Karpas-422 (cell line): ENCODE measurements at regions not wholly inside any gene's neighbourhood (a gene's known extent, or its start where the extent isn't known, plus 50 kb on each side); places are given as distances from the start of the nearest gene placed in this dataset.

Experiments
- DNase-seq: peaks from one replicate; pipeline ENCODE4 v3.0.0-alpha.2; 2015
- H2AFZ ChIP-seq: fragments of 200-600 bp; sonication (generic); 2 replicates; pipeline ENCODE4 v1.6.1; 2014; ENCODE audit warnings: antibody characterized with exemption, low read length, mixed read lengths
- H3K27ac ChIP-seq: fragments of 200-600 bp; sonication (generic); 2 replicates; pipeline ENCODE4 v1.5.1; 2014; ENCODE audit warnings: mild to moderate bottlenecking, low read length, moderate library complexity
- H3K27me3 ChIP-seq: fragments of 200-600 bp; sonication (generic); 2 replicates; pipeline ENCODE4 v1.6.1; 2014; ENCODE audit warnings: low read length, mixed read lengths
- H3K36me3 ChIP-seq: fragments of 200-600 bp; sonication (generic); 2 replicates; pipeline ENCODE4 v1.6.1; 2014; ENCODE audit warnings: low read length, mixed read lengths; ENCODE audit not compliant: insufficient read depth
- H3K4me1 ChIP-seq: fragments of 200-600 bp; sonication (generic); 2 replicates; pipeline ENCODE4 v1.6.1; 2014; ENCODE audit warnings: mild to moderate bottlenecking, low read length, mixed read lengths
- H3K4me2 ChIP-seq: fragments of 200-600 bp; sonication (generic); 2 replicates; pipeline ENCODE4 v1.6.1; 2014; ENCODE audit warnings: low read length, low read depth, mild to moderate bottlenecking; ENCODE audit not compliant: poor library complexity, severe bottlenecking
- H3K4me3 ChIP-seq: fragments of 200-600 bp; sonication (generic); 2 replicates; pipeline ENCODE4 v1.5.1; 2014; ENCODE audit warnings: mild to moderate bottlenecking, antibody characterized with exemption, low read length, mixed read lengths
- H3K79me2 ChIP-seq: fragments of 200-600 bp; sonication (generic); 2 replicates; pipeline ENCODE4 v1.6.1; 2014; ENCODE audit warnings: mild to moderate bottlenecking, low read length, mixed read lengths
- H3K9ac ChIP-seq: fragments of 200-600 bp; sonication (generic); 2 replicates; pipeline ENCODE4 v1.6.0; 2014; ENCODE audit warnings: low read length
- H3K9me2 ChIP-seq: fragments of 200-600 bp; sonication (generic), shearing (Covaris generic); replicated peaks from 2 replicates; pipeline ENCODE4 v1.6.0; 2014; ENCODE audit warnings: mild to moderate bottlenecking, low read length, moderate library complexity; ENCODE audit not compliant: insufficient read depth
- H3K9me3 ChIP-seq: fragments of 300-700, 200-600 bp; sonication (generic); 2 replicates; pipeline ENCODE4 v1.6.1; 2014; ENCODE audit warnings: low read length, mixed read lengths
- H4K20me1 ChIP-seq: fragments of 200-600 bp; sonication (generic); 2 replicates; pipeline ENCODE4 v1.6.1; 2014; ENCODE audit warnings: mild to moderate bottlenecking, antibody characterized with exemption, low read length, low read depth; ENCODE audit not compliant: insufficient read depth

DNA sequence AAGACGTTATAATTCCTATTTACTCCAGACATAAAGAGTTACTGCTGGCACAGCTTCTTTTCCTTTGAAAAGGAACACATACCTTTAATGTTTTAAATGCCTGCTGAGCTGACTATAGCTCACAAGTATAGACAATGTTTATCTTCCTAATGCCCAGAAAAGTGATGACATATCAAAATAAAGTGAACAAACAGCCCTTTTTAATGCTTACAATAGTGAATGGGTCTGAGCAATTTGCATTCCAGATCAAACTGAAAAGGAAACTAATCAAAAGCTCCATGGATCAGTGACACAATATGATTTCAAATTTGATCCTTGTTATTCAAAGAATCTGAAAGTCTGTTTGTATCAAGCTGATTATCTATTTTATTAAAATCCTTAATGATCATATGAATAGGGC lies 233.6 kb upstream of the SEMA3E start:
- Histone ChIP-seq H3K9me2 (no peaks in the 10 kb centered on the region), H3K9me3 (peaks cover 25% of the 10 kb centered on the region), H3K27me3 (no peaks in the 10 kb centered on the region), H3K79me2 (no peaks in the 10 kb centered on the region), H3K4me1 (no peaks in the 10 kb centered on the region), H3K36me3 (no peaks in the 10 kb centered on the region), H2AFZ (no peak overlapping the region), H3K9ac (no peak overlapping the region), H3K4me2 (no peak overlapping the region), H3K27ac (no peak overlapping the region), H4K20me1 (no peaks in the 10 kb centered on the region), H3K4me3 (no peak overlapping the region)
- no peak for DNase-seq

DNA sequence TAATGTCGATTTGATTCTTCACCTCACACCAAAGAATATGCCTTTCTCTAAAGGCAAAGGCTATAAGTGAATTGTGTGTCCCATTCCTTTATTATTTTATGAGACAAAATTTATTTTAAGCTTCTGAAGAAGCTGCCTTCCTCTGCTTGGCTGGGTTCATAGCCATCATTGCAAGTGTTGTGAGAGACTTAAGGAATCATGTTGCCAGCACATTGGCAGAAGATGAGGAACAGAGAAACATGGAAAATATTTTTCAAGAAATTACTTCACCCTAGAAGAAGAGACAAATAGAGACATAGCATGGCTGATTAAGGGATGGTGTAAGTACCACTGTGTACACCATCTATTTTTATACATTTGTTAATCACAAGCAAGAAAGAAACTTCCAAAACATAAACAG lies 230.1 kb upstream of the SEMA3E start:
- no peak for DNase-seq
- no peak overlapping the region for H3K9ac ChIP-seq

DNA sequence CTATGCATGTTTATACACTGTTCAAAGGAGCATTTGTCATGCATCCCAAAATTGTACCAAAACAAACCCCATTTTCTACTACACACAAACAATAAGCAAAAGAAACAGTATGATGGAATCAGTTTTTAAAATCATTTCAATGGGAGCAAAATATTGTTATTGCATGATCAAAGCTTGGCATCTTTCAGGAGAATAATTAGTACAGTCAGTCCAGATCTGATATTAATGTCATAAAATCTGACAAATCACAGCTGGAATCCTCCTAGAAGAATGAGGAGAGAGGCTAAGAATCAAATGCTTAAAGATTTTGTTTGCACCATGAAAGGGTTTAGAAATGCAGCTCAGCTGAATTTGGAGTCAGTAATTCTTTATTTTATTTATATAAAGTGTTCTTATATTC lies 229.7 kb upstream of the SEMA3E start:
- H3K9me2 ChIP-seq: no peaks in the 10 kb centered on the region
- H3K9me3 ChIP-seq: peaks cover 36% of the 10 kb centered on the region
- no peaks in the 10 kb centered on the region for H3K79me2 ChIP-seq
- H3K4me1 ChIP-seq: no peaks in the 10 kb centered on the region
- no peak for DNase-seq
- H3K27me3 ChIP-seq: no peaks in the 10 kb centered on the region
- H3K4me2 ChIP-seq: no peak overlapping the region
- H2AFZ ChIP-seq: no peak overlapping the region
- H3K27ac ChIP-seq: no peak overlapping the region
- no peak overlapping the region for H3K4me3 ChIP-seq
- H4K20me1 ChIP-seq: no peaks in the 10 kb centered on the region
- H3K9ac ChIP-seq: no peak overlapping the region
- no peaks in the 10 kb centered on the region for H3K36me3 ChIP-seq

More for the DNA sequence above, 230.1 kb upstream of the SEMA3E start:
- Histone ChIP-seq H3K36me3 (no peaks in the 10 kb centered on the region), H4K20me1 (no peaks in the 10 kb centered on the region), H3K27me3 (no peaks in the 10 kb centered on the region), H3K79me2 (no peaks in the 10 kb centered on the region), H3K27ac (no peak overlapping the region), H3K4me3 (no peak overlapping the region), H2AFZ (no peak overlapping the region), H3K4me1 (no peaks in the 10 kb centered on the region), H3K4me2 (no peak overlapping the region), H3K9me3 (peaks cover 36% of the 10 kb centered on the region), H3K9me2 (no peaks in the 10 kb centered on the region)

DNA sequence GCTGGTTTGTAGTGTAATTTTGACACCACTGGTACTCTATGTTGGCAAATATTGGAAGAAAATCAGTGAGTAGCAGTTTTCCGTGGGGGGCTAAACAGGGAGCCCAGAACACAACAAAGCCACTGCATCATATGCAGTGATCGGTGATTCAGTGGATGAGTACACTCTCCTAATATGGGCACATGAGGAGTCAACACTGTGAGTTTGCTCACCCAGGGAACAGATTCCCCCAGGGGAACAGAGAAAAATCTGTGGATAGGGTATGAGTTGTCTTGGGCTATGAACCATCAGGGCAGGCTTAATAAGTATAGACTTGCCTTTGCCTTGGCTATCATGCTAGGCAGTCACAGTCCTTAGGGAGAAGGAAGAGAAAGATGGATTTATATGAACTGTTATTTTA lies 227.7 kb upstream of the SEMA3E start:
- Histone ChIP-seq H3K9me3 (peaks cover 28% of the 10 kb centered on the region), H3K4me2 (no peak overlapping the region), H2AFZ (no peak overlapping the region), H3K79me2 (no peaks in the 10 kb centered on the region), H3K4me1 (no peaks in the 10 kb centered on the region), H3K27ac (no peak overlapping the region), H3K9ac (no peak overlapping the region), H3K9me2 (no peaks in the 10 kb centered on the region), H4K20me1 (no peaks in the 10 kb centered on the region), H3K36me3 (no peaks in the 10 kb centered on the region), H3K27me3 (no peaks in the 10 kb centered on the region), H3K4me3 (no peak overlapping the region)
- DNase-seq: no peak

DNA sequence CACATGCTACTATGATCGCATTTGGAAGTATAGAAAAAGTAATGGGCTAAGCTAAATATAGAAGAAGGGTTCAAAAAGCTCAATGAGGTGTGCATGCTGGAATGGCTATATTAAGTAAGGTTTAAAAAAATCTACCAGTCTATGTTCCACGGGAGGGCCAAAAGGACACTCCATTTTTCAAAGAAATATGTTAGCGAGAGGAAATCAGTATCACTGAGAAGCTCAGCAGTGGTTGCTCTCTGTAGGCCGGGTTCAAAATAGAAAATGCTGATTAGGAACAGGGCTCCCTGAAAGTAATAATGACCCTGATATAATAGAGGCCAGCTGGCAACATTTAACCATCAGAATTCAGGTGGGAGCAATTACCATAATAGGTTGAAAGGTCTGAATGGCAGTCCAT lies 224.5 kb upstream of the SEMA3E start:
- Histone ChIP-seq H2AFZ (no peak overlapping the region), H3K36me3 (no peaks in the 10 kb centered on the region), H4K20me1 (no peaks in the 10 kb centered on the region), H3K9ac (no peak overlapping the region), H3K9me2 (no peaks in the 10 kb centered on the region), H3K4me2 (no peak overlapping the region), H3K79me2 (no peaks in the 10 kb centered on the region), H3K4me3 (no peak overlapping the region), H3K9me3 (peaks cover 22% of the 10 kb centered on the region), H3K4me1 (no peaks in the 10 kb centered on the region), H3K27me3 (no peaks in the 10 kb centered on the region), H3K27ac (no peak overlapping the region)
- DNase-seq: no peak

DNA sequence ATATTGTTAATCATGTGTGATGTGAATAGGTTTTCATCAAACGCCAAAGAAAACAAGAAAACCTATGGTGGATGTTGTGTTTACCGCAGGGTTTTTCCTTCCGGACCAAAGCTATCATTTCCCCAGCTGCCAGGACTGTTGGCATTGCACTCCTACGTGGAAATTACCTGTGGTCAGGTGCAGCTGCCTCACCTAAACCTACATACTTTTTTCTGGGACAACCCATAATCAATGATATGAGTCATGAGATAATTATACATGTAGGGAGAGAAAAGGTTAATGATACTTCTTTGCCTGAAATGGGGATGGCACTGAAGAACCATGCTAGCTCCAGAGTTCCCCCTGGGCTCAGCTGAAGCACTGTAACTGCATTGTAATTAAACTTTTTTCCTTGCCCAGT lies 223.6 kb upstream of the SEMA3E start:
- no peaks in the 10 kb centered on the region for H3K36me3 ChIP-seq
- no peak overlapping the region for H3K4me2 ChIP-seq
- H3K79me2 ChIP-seq: no peaks in the 10 kb centered on the region
- no peaks in the 10 kb centered on the region for H3K9me2 ChIP-seq
- H4K20me1 ChIP-seq: no peaks in the 10 kb centered on the region
- H3K4me3 ChIP-seq: no peak overlapping the region
- no peak overlapping the region for H2AFZ ChIP-seq
- no peak overlapping the region for H3K27ac ChIP-seq
- DNase-seq: no peak
- peaks cover 24% of the 10 kb centered on the region for H3K9me3 ChIP-seq
- H3K9ac ChIP-seq: no peak overlapping the region
- no peaks in the 10 kb centered on the region for H3K4me1 ChIP-seq
- no peaks in the 10 kb centered on the region for H3K27me3 ChIP-seq

DNA sequence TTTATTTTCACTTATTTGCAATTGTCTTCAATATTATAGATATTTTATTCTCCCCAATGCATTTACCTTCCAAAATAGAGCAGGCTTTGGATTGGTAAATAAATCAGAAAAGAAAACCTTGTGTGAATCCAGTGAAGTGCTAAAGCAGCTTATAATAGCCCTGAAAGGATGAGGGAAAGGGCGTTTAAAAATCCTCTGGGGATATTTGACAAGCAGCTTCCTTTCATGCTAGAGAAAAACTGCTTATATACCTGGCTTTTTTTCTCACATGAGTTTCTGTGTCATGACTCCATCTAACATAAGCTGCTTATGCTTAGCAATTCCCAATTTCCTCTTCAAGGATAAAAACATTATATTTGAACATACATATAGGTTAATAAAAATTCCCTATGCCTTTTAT lies 221.6 kb upstream of the SEMA3E start:
- Histone ChIP-seq H3K4me3 (no peak overlapping the region), H3K27ac (no peak overlapping the region), H3K9me2 (no peaks in the 10 kb centered on the region), H3K9ac (no peak overlapping the region), H4K20me1 (no peaks in the 10 kb centered on the region), H3K4me2 (no peak overlapping the region), H3K36me3 (no peaks in the 10 kb centered on the region), H3K9me3 (peaks cover 24% of the 10 kb centered on the region; the same call in 1 of the 2 replicates), H3K79me2 (no peaks in the 10 kb centered on the region), H3K4me1 (no peaks in the 10 kb centered on the region), H3K27me3 (no peaks in the 10 kb centered on the region), H2AFZ (no peak overlapping the region)
- no peak for DNase-seq

DNA sequence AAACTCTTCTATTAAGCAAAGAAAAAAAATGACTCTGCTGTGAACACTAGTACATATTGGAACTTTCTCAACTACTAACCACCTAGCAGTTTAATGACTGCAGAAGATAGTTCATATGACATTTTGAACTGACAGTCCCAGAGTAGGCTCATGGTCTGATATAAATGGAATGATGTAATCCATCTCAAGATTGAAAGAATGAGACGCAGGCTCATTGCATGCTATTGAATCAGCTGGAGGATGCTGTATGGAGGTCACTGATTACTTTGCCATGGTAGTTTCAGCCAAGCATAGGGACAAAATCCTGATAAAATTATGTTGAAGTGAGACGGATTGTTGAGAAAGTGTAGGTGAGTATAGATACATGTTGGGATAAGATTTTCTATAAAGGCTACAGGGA lies 217.6 kb upstream of the SEMA3E start:
- Histone ChIP-seq H3K9ac (no peak overlapping the region), H3K27ac (no peak overlapping the region), H3K9me3 (peaks cover 31% of the 10 kb centered on the region; the same call in 1 of the 2 replicates), H3K36me3 (no peaks in the 10 kb centered on the region), H2AFZ (no peak overlapping the region), H4K20me1 (no peaks in the 10 kb centered on the region), H3K79me2 (no peaks in the 10 kb centered on the region), H3K27me3 (no peaks in the 10 kb centered on the region), H3K4me2 (no peak overlapping the region), H3K4me3 (no peak overlapping the region), H3K4me1 (no peaks in the 10 kb centered on the region), H3K9me2 (no peaks in the 10 kb centered on the region)
- no peak for DNase-seq

DNA sequence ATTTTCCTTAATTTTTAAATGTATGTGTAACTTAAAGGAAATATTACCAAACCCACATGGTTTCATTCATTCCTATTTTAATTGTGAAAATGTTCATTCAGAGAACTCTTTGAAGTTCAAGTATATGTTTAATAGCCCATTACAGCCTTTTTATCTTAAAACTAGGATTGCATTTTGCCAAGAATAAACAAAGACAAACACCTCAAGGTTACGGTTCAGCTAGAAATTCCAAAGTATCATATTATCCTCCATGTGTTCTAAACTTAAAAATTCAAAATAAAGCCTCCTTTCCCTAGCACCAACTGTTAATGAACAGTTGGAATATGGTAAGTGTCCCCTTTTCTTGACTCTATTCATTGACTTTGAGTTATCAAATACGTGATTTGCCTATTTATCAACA lies 215.6 kb upstream of the SEMA3E start:
- H3K4me3 ChIP-seq: no peak overlapping the region
- no peaks in the 10 kb centered on the region for H3K4me1 ChIP-seq
- no peak overlapping the region for H3K27ac ChIP-seq
- no peak for DNase-seq
- H2AFZ ChIP-seq: no peak overlapping the region
- H3K36me3 ChIP-seq: no peaks in the 10 kb centered on the region
- no peaks in the 10 kb centered on the region for H4K20me1 ChIP-seq
- no peak overlapping the region for H3K4me2 ChIP-seq
- H3K9ac ChIP-seq: no peak overlapping the region
- H3K9me2 ChIP-seq: no peaks in the 10 kb centered on the region
- peaks cover 32% of the 10 kb centered on the region; the same call in 1 of the 2 replicates for H3K9me3 ChIP-seq
- no peaks in the 10 kb centered on the region for H3K79me2 ChIP-seq
- no peaks in the 10 kb centered on the region for H3K27me3 ChIP-seq
